ENCODE measurements at regions not wholly inside any gene's neighbourhood (a gene's known extent, or its start where the extent isn't known, plus 50 kb on each side); places are given as distances from the start of the nearest gene placed in this dataset.
A peak's percentile ranks its signal among the peaks of the same experiment; 100 is the strongest.
"Not testable (repeated sequence)": the region's sequence is repeated elsewhere in the genome, so short reads cannot be mapped to it uniquely, and the experiment has no call there.

DNA sequence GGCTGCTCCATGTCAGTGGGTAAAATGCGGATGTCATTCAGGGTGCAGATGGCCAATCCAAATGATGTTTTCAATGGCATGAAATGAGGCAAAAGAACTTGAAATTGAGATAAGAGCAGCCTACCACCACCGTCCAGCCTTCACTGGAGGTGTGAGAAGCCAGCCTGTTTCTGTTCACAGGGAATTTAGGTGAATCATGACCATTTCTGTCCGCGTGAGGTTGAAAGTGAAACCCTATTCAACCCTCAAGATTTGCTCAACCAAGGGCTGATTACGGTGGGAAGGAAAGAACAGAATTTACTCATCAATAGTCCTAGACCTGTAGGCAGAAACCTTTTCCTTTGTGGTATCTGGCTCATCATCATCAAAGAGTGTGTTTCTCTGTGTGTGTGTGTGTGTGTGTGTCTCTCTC, 370.7 kb downstream of the COG6 start:
- Histone ChIP-seq H3K27ac (no peak overlapping the region), H3K4me1 (replicated peaks in 1 of 2) (peaks cover 0 to 3% of the 10 kb centered on the region in 2 donors), H3K4me3 (no peak overlapping the region)
- WGBS, 10 experiments, result 75 to 96% (median 80%) methylated on average over 1 to 5 of the region's 5 CpGs; no CpG with 5 or more reads in 3 of the 10 experiments
- in situ Hi-C loops (cut with MboI; ENCODE audit: low pct_unique_long_range_greater_than_20kb in 2 of 9, low sequenced_read_pairs in 9 of 9, unreplicated experiment in 9 of 9), result loop anchor here in 1 of 9 experiments (25.0 kb wide), 1 partner anchor 661 kb away; no protein-coding TSS in a partner anchor
- ATAC-seq (replicated peaks in 6 of 8), result no peak

DNA sequence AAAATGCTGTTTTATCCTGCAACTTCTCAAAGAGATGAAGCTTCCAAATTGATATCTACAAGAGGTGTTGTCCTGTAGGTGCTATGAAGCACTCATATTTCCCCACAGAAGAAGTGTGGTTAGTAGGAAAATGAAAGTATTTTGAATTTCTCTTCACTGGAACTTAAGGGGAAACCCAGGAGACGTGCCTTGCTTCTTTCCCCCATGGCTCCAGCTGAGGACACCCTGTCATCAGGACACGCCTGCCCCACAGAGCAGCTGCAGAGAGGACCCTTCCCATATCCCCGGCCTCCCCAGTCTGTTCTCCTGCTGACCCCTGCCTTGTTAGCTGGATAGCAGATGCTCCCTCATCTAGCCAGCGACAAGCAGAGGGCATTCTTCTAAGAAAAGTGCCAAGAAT, 371.3 kb downstream of the COG6 start:
- in situ Hi-C loops (cut with MboI; ENCODE audit: low pct_unique_long_range_greater_than_20kb in 2 of 9, low sequenced_read_pairs in 9 of 9, unreplicated experiment in 9 of 9), result loop anchor here in 1 of 9 experiments (25.0 kb wide), 1 partner anchor 661 kb away; no protein-coding TSS in a partner anchor
- ATAC-seq (replicated peaks in 6 of 8), result no peak
- Histone ChIP-seq H3K27ac (no peak overlapping the region), H3K4me1 (replicated peaks in 1 of 2) (peaks cover 0 to 3% of the 10 kb centered on the region in 2 donors), H3K4me3 (no peak overlapping the region)
- 38 to 88% (median 80%) methylated on average over 1 to 2 of the region's 4 CpGs; no CpG with 5 or more reads in 5 of the 10 experiments for WGBS, 10 experiments

- in situ Hi-C loops (cut with MboI; ENCODE audit: low pct_unique_long_range_greater_than_20kb in 2 of 9, low sequenced_read_pairs in 9 of 9, unreplicated experiment in 9 of 9), result loop anchor here in 1 of 9 experiments (25.0 kb wide), 1 partner anchor 659 kb away; no protein-coding TSS in a partner anchor
- Histone ChIP-seq H3K27ac (no peak overlapping the region), H3K4me1 (replicated peaks in 1 of 2) (peaks cover 0 to 3% of the 10 kb centered on the region in 2 donors), H3K4me3 (no peak overlapping the region)
- WGBS, 10 experiments, result 44 to 100% (median 93%) methylated on average over 1 to 2 of the region's 2 CpGs
- ATAC-seq (replicated peaks in 6 of 8), result no peak
Observed at GRCh38 chr13:40028446-40028845, 373.0 kb downstream of the COG6 start.

- Histone ChIP-seq H3K4me3 (no peak overlapping the region), H3K4me1 (replicated peaks in 1 of 2) (peaks cover 0 to 3% of the 10 kb centered on the region in 2 donors), H3K27ac (no peak overlapping the region)
- 11 to 100% (median 59%) methylated on average over 1 to 4 of the region's 4 CpGs; no CpG with 5 or more reads in 1 of the 10 experiments for WGBS, 10 experiments
- peak in 3 of 8 experiments; percentile 63 to 83 (median 80) for ATAC-seq (replicated peaks in 6 of 8)
- in situ Hi-C loops (cut with MboI; ENCODE audit: low pct_unique_long_range_greater_than_20kb in 2 of 9, low sequenced_read_pairs in 9 of 9, unreplicated experiment in 9 of 9), result loop anchor here in 1 of 9 experiments (25.0 kb wide), 1 partner anchor 656 kb away; no protein-coding TSS in a partner anchor
Observed at GRCh38 chr13:40031031-40031430, 375.6 kb downstream of the COG6 start.

- Histone ChIP-seq H3K27ac (no peak overlapping the region), H3K4me3 (no peak overlapping the region), H3K4me1 (replicated peaks in 1 of 2) (no peaks in the 10 kb centered on the region)
- 19 to 93% (median 76%) methylated on average over 1 to 2 of the region's 2 CpGs; no CpG with 5 or more reads in 2 of the 10 experiments for WGBS, 10 experiments
- in situ Hi-C loops (cut with MboI; ENCODE audit: low pct_unique_long_range_greater_than_20kb in 2 of 9, low sequenced_read_pairs in 9 of 9, unreplicated experiment in 9 of 9), result loop anchor here in 1 of 9 experiments (25.0 kb wide), 1 partner anchor 648 kb away; no protein-coding TSS in a partner anchor
- ATAC-seq (replicated peaks in 6 of 8), result no peak
Observed at GRCh38 chr13:40039061-40039460, 383.6 kb downstream of the COG6 start.

- in situ Hi-C loops (cut with MboI; ENCODE audit: low pct_unique_long_range_greater_than_20kb in 2 of 9, low sequenced_read_pairs in 9 of 9, unreplicated experiment in 9 of 9), result loop anchor here in 1 of 9 experiments (25.0 kb wide), 1 partner anchor 644 kb away; no protein-coding TSS in a partner anchor
- WGBS, 10 experiments, result 36 to 80% (median 65%) methylated on average over 2 to 3 of the region's 3 CpGs; no CpG with 5 or more reads in 2 of the 10 experiments
- ATAC-seq (replicated peaks in 6 of 8), result no peak
Observed at GRCh38 chr13:40042991-40043390, 387.5 kb downstream of the COG6 start.

DNA sequence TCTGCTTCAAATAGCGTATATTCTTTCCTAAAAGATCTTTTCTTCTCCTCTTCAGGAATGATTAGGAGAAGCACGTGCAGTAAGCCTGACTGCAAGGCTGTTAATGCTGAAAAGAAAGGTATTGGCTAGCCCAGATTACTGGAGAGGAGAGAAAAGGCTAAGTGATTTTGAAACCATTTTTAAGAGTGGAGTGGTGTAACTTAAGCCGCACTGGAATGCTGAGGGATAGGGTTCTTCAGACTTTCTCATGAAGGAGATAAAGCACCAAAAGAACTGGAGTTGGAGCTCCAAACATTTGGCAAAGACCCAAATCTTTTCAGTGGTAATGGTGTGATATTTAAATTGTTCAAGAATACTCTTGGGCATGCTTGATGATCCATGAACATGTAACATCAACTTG, 388.3 kb downstream of the COG6 start:
- Histone ChIP-seq H3K27ac (no peak overlapping the region), H3K4me3 (no peak overlapping the region), H3K4me1 (replicated peaks in 1 of 2) (no peaks in the 10 kb centered on the region)
- in situ Hi-C loops (cut with MboI; ENCODE audit: low pct_unique_long_range_greater_than_20kb in 2 of 9, low sequenced_read_pairs in 9 of 9, unreplicated experiment in 9 of 9), result loop anchor here in 1 of 9 experiments (25.0 kb wide), 1 partner anchor 644 kb away; no protein-coding TSS in a partner anchor
- WGBS, 10 experiments, result 50 to 92% (median 67%) methylated on average over 1 to 3 of the region's 3 CpGs
- no peak for ATAC-seq (replicated peaks in 6 of 8)

More at GRCh38 chr13:40042991-40043390, 387.5 kb downstream of the COG6 start:
- Histone ChIP-seq H3K27ac (no peak overlapping the region), H3K4me3 (no peak overlapping the region), H3K4me1 (replicated peaks in 1 of 2) (no peaks in the 10 kb centered on the region)

GRCh38 chr13:40047322-40047771, 391.9 kb downstream of the COG6 start:
- Histone ChIP-seq H3K4me3 (no peak overlapping the region), H3K4me1 (replicated peaks in 1 of 2) (no peaks in the 10 kb centered on the region), H3K27ac (no peak overlapping the region)
- WGBS, 10 experiments, result 30 to 100% (median 95%) methylated on average over 2 to 4 of the region's 5 CpGs; no CpG with 5 or more reads in 3 of the 10 experiments
- in situ Hi-C loops (cut with MboI; ENCODE audit: low pct_unique_long_range_greater_than_20kb in 2 of 9, low sequenced_read_pairs in 9 of 9, unreplicated experiment in 9 of 9), result loop anchor here in 1 of 9 experiments (25.0 kb wide), 1 partner anchor 640 kb away; no protein-coding TSS in a partner anchor
- ATAC-seq (replicated peaks in 6 of 8), result no peak

GRCh38 chr13:40048551-40048950, 393.1 kb downstream of the COG6 start:
- no peak overlapping the region for H3K27ac ChIP-seq
- ATAC-seq (replicated peaks in 6 of 8), result no peak
- 60 to 100% (median 91%) methylated on average over 1 to 4 of the region's 5 CpGs; no CpG with 5 or more reads in 5 of the 10 experiments for WGBS, 10 experiments
- in situ Hi-C loops (cut with MboI; ENCODE audit: low pct_unique_long_range_greater_than_20kb in 2 of 9, low sequenced_read_pairs in 9 of 9, unreplicated experiment in 9 of 9), result loop anchor here in 1 of 9 experiments (25.0 kb wide), 1 partner anchor 639 kb away; no protein-coding TSS in a partner anchor
- no peaks in the 10 kb centered on the region for H3K4me1 ChIP-seq (replicated peaks in 1 of 2)
- H3K4me3 ChIP-seq, result no peak overlapping the region

DNA sequence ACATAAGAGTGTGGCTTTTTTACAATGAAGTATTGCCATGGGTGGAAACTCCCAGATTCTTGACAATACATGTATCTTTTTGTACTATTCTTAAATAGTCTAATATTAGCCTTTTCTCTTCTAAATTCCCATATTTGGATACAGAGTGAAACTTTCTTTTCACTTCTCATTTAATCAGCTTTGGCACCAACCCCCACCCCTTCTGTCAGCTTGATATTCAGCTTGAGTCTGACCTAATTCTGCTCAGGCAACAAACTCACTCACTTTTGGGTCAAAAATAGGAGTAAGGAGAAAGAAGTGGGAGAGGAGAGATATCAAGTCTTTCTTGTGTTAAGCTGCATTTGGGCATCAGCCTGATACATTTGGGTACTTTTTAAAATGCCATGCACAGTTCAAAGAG, 397.5 kb downstream of the COG6 start:
- no peak for ATAC-seq (replicated peaks in 6 of 8)
- in situ Hi-C loops (cut with MboI; ENCODE audit: low pct_unique_long_range_greater_than_20kb in 2 of 9, low sequenced_read_pairs in 9 of 9, unreplicated experiment in 9 of 9), result loop anchor here in 7 of 9 experiments (25.0 kb wide), 1 partner anchor 634 kb away; no protein-coding TSS in a partner anchor
- Histone ChIP-seq H3K27ac (no peak overlapping the region), H3K4me3 (no peak overlapping the region), H3K4me1 (replicated peaks in 1 of 2) (no peaks in the 10 kb centered on the region)

GRCh38 chr13:40053401-40053800, 397.9 kb downstream of the COG6 start:
- in situ Hi-C loops (cut with MboI; ENCODE audit: low pct_unique_long_range_greater_than_20kb in 2 of 9, low sequenced_read_pairs in 9 of 9, unreplicated experiment in 9 of 9), result loop anchor here in 7 of 9 experiments (25.0 kb wide), 1 partner anchor 634 kb away; no protein-coding TSS in a partner anchor
- H3K4me3 ChIP-seq, result no peak overlapping the region
- no peaks in the 10 kb centered on the region for H3K4me1 ChIP-seq (replicated peaks in 1 of 2)
- H3K27ac ChIP-seq, result no peak overlapping the region
- no peak for ATAC-seq (replicated peaks in 6 of 8)
- 40 to 95% (median 79%) methylated on average over 2 to 4 of the region's 4 CpGs; no CpG with 5 or more reads in 3 of the 10 experiments for WGBS, 10 experiments

- no CpG with 5 or more reads among the region's 3 CpGs for WGBS, 10 experiments
- H3K27ac ChIP-seq; ATAC-seq (replicated peaks in 6 of 8); H3K4me1 ChIP-seq (replicated peaks in 1 of 2); H3K4me3 ChIP-seq: not testable (repeated sequence)
- in situ Hi-C loops (cut with MboI; ENCODE audit: low pct_unique_long_range_greater_than_20kb in 2 of 9, low sequenced_read_pairs in 9 of 9, unreplicated experiment in 9 of 9), result loop anchor here in 7 of 9 experiments (25.0 kb wide), 1 partner anchor 633 kb away; no protein-coding TSS in a partner anchor
Observed at GRCh38 chr13:40054422-40054821, 399.0 kb downstream of the COG6 start.

- WGBS, 10 experiments, result 0 to 100% (median 80%) methylated on average over 1 to 4 of the region's 4 CpGs; no CpG with 5 or more reads in 1 of the 10 experiments
- peaks cover 0 to 3% of the 10 kb centered on the region in 2 donors for H3K4me1 ChIP-seq (replicated peaks in 1 of 2)
- no peak overlapping the region for H3K27ac ChIP-seq
- in situ Hi-C loops (cut with MboI; ENCODE audit: low pct_unique_long_range_greater_than_20kb in 2 of 9, low sequenced_read_pairs in 9 of 9, unreplicated experiment in 9 of 9), result loop anchor here in 7 of 9 experiments (25.0 kb wide), 1 partner anchor 630 kb away; no protein-coding TSS in a partner anchor
- no peak overlapping the region for H3K4me3 ChIP-seq
- peak in 3 of 8 experiments; percentile 91 to 98 (median 92) for ATAC-seq (replicated peaks in 6 of 8)
Observed at GRCh38 chr13:40056898-40057619, 401.6 kb downstream of the COG6 start.

All from motor neuron (in vitro differentiated cells).